ENCODE measurements at regions not wholly inside any gene's neighbourhood (a gene's known extent, or its start where the extent isn't known, plus 50 kb on each side); places are given as distances from the start of the nearest gene placed in this dataset.

DNA sequence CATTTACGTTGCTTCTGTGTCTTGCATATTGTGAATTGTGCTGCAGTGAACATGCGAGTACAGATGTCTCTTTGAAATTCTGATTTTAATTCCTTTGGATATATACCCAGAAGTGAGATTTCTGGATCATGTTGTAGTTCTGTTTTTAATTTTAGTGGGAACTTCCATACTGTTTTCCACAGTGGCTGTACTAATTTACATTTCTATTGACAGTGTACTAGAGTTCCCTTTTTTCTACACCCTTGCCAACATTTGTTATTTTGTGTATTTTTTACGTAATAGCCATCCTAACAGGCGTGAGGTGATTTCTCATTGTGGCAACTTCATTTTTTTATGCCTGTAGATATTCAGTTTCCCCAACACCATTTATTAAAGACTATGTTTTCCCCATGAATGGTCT is 144.7 kb upstream of the INHBA start:
- Histone ChIP-seq H3K9ac (ENCODE audit: low read depth in 2 of 2, low read length in 2 of 2) (no peak overlapping the region), H3K27me3 (no peaks in the 10 kb centered on the region), H3K36me3 (no peaks in the 10 kb centered on the region), H3K27ac (no peak overlapping the region), H3K9me3 (no peaks in the 10 kb centered on the region), H3K4me3 (no peak overlapping the region), H3K4me1 (no peaks in the 10 kb centered on the region)
- DNase-seq = no peak
- TF ChIP-seq, protein P1, sequence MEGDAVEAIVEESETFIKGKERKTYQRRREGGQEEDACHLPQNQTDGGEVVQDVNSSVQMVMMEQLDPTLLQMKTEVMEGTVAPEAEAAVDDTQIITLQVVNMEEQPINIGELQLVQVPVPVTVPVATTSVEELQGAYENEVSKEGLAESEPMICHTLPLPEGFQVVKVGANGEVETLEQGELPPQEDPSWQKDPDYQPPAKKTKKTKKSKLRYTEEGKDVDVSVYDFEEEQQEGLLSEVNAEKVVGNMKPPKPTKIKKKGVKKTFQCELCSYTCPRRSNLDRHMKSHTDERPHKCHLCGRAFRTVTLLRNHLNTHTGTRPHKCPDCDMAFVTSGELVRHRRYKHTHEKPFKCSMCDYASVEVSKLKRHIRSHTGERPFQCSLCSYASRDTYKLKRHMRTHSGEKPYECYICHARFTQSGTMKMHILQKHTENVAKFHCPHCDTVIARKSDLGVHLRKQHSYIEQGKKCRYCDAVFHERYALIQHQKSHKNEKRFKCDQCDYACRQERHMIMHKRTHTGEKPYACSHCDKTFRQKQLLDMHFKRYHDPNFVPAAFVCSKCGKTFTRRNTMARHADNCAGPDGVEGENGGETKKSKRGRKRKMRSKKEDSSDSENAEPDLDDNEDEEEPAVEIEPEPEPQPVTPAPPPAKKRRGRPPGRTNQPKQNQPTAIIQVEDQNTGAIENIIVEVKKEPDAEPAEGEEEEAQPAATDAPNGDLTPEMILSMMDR (IDR thresholded peaks at IDR 0.05) = no peak
- intact Hi-C loops (cut with DNase I) = no loop called here

DNA sequence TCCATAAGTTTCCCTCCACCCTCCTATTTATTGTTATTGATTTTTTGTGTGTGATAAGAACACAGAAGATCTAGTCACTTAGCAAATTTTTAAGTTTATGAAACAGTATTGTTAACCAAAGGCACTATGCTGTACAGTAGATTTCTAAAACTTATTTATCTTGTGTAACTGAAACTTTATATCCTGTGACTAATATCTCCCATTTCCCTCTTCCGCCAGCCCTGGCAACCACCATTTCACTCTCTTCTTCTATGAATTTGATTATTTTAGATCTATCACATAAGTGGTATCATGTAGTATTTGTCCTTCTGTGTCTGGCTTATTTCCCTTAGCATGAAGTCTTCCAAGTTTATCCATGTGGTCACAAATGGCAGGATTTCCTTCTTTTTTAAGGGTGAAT is 144.3 kb upstream of the INHBA start:
- H3K27me3 ChIP-seq = no peaks in the 10 kb centered on the region
- H3K36me3 ChIP-seq = no peaks in the 10 kb centered on the region
- no peak for DNase-seq
- H3K27ac ChIP-seq = no peak overlapping the region
- no peaks in the 10 kb centered on the region for H3K9me3 ChIP-seq
- H3K9ac ChIP-seq (ENCODE audit: low read depth in 2 of 2, low read length in 2 of 2) = no peak overlapping the region
- H3K4me3 ChIP-seq = no peak overlapping the region
- intact Hi-C loops (cut with DNase I) = no loop called here
- no peaks in the 10 kb centered on the region for H3K4me1 ChIP-seq
- TF ChIP-seq, protein P1 (IDR thresholded peaks at IDR 0.05) = no peak

DNA sequence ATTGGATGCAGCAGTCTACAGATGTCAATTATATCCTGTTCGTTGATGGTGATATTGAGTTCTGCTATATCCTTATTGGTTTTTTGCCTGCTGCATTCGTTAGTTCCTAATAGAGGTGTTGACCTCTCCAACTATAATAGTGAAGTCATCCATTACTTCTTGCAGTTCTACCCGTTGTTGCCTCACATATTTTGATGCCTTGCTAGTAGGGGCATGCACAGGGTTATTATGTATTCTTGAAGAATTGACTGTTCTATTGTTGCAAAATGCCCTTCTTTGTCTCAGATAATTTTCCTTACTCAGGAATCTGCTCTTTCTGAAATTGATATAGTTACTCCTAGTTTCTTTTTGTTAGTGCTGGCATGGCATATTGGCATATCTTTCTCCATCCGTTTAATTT is 140.1 kb upstream of the INHBA start:
- H3K9me3 ChIP-seq = no peaks in the 10 kb centered on the region
- H3K4me3 ChIP-seq = no peak overlapping the region
- intact Hi-C loops (cut with DNase I) = no loop called here
- no peak overlapping the region for H3K27ac ChIP-seq
- no peaks in the 10 kb centered on the region for H3K27me3 ChIP-seq
- no peaks in the 10 kb centered on the region for H3K36me3 ChIP-seq
- H3K9ac ChIP-seq (ENCODE audit: low read depth in 2 of 2, low read length in 2 of 2) = no peak overlapping the region
- TF ChIP-seq, protein P1 (IDR thresholded peaks at IDR 0.05) = no peak
- DNase-seq = no peak
- H3K4me1 ChIP-seq = no peaks in the 10 kb centered on the region

DNA sequence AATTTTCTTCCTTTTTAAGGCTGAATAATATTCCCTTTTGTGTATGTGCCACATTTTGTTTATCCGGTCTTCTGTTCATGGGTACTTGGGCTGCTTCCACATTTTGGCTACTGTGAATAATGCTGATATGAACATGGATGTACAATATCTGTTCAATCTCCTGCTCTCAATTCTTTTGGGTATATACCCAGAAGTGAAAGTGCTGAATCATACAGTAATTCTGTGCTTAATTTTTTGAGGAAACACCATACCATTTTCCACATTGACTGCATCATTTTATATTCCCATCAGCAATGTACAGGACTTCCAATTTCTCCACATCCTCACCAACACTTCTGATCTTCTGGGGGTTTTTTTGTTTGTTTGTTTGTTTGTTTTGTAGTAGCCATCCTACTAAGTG is 135.0 kb upstream of the INHBA start:
- Histone ChIP-seq H3K27me3 (no peaks in the 10 kb centered on the region), H3K9ac (ENCODE audit: low read depth in 2 of 2, low read length in 2 of 2) (no peak overlapping the region), H3K36me3 (no peaks in the 10 kb centered on the region), H3K4me3 (no peak overlapping the region), H3K27ac (no peak overlapping the region), H3K4me1 (no peaks in the 10 kb centered on the region), H3K9me3 (no peaks in the 10 kb centered on the region)
- no peak for DNase-seq
- intact Hi-C loops (cut with DNase I) = no loop called here
- TF ChIP-seq, protein P1 (IDR thresholded peaks at IDR 0.05) = no peak

DNA sequence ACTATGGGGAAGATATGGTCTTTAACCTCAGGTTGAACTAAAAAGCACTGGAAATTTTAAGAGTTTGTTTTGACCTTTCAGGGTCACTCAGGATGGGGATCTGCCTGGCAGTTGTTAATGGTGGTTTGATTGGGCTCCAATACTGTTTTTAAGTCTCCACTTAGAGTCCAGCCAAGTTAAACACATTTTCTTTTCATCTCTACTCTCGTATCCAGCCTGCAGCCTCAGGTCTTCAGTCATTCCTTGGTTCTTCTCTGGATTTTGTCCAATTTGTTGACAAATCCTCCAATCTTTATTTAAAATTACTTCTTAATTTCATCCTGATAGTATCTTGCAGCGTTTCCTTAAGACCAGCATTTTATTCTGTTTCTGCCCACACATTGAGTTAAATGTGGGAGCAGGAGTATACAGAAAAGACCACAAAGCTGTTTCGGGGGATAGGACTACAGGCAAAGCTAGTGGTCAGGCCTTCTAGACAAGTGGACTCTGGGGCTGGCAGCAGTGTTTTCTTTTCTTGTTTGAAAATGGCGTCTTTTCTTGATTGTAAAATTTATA is 133.2 kb upstream of the INHBA start:
- Histone ChIP-seq H3K4me1 (no peaks in the 10 kb centered on the region), H3K27me3 (no peaks in the 10 kb centered on the region), H3K9me3 (no peaks in the 10 kb centered on the region), H3K4me3 (no peak overlapping the region), H3K27ac (no peak overlapping the region), H3K36me3 (no peaks in the 10 kb centered on the region), H3K9ac (ENCODE audit: low read depth in 2 of 2, low read length in 2 of 2) (no peak overlapping the region)
- TF ChIP-seq, protein P1 (IDR thresholded peaks at IDR 0.05) = no peak
- intact Hi-C loops (cut with DNase I) = no loop called here
- DNase-seq = no peak
